Testis (tissue), 2 donors: ENCODE measurements at regions not wholly inside any gene's neighbourhood (a gene's known extent, or its start where the extent isn't known, plus 50 kb on each side); places are given as distances from the start of the nearest gene placed in this dataset.

Experiments used
- POLR2A ChIP-seq: fragments of 450-650 bp; IDR thresholded peaks from one replicate; pipeline ENCODE4 v1.6.1; 2017; ENCODE audit warnings: antibody characterized with exemption, mild to moderate bottlenecking, moderate library complexity
- TF ChIP-seq, protein P1 (sequence below), 3 experiments: fragments of 450-650 bp in 2 of 3; fragments of 200-600 bp in 1 of 3; sonication (generic) in 1 of 3; IDR thresholded peaks; one replicate each; pipeline ENCODE4 v1.5.1; 2016 to 2019; ENCODE audit warnings: antibody characterized with exemption in 3 of 3, mild to moderate bottlenecking in 2 of 3, moderate library complexity in 1 of 3

DNA sequence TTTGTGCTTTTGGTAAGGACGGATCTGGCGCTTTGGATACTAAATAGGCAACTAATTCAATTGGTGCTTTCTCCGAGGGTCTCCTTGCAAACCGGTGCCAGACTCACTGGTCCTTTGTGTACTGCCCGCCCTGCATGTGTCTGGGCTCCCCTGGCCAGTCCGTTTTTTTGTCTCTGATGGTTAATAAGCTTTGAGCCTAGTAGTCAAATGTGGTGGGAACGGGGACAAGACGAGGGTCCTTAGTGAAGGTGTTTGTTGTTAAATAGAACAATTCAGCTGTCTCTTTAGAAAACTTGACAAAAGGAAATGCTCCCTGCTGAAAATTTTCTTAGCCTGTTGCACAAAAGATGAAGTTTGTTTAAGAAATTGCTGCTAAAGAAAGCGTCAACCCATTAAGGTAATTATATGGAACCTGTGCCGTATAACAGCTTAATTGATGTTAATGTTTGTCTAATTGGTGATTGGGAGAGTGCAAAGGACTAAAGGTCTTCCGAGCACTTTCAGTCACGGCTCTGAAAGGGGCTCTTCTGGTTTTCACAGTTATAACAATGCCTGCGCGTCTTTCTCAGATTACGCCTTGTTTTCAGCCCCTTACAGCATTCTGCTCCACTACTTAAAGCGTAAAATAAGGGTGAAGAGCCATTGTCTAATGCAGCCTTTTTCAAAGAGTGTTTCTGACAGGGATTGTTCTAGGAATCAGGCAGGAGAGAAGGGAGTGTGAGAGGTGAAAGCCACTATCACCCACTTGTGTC lies 537.4 kb downstream of the PRKD1 start:
- TF ChIP-seq, protein P1, sequence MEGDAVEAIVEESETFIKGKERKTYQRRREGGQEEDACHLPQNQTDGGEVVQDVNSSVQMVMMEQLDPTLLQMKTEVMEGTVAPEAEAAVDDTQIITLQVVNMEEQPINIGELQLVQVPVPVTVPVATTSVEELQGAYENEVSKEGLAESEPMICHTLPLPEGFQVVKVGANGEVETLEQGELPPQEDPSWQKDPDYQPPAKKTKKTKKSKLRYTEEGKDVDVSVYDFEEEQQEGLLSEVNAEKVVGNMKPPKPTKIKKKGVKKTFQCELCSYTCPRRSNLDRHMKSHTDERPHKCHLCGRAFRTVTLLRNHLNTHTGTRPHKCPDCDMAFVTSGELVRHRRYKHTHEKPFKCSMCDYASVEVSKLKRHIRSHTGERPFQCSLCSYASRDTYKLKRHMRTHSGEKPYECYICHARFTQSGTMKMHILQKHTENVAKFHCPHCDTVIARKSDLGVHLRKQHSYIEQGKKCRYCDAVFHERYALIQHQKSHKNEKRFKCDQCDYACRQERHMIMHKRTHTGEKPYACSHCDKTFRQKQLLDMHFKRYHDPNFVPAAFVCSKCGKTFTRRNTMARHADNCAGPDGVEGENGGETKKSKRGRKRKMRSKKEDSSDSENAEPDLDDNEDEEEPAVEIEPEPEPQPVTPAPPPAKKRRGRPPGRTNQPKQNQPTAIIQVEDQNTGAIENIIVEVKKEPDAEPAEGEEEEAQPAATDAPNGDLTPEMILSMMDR (IDR thresholded peaks at IDR 0.05) = no peak
- TF ChIP-seq POLR2A = no peak
